Endodermal cell (in vitro differentiated cells): ENCODE measurements at regions not wholly inside any gene's neighbourhood (a gene's known extent, or its start where the extent isn't known, plus 50 kb on each side); places are given as distances from the start of the nearest gene placed in this dataset.

Experiments used
- DNase-seq: peaks from one replicate; pipeline ENCODE4 v3.0.0-alpha.2; 2017
- H3K27ac ChIP-seq: 2 replicates; pipeline ENCODE4 v1.5.1; 2013; ENCODE audit warnings: mild to moderate bottlenecking, low read depth, low read length, moderate library complexity
- H3K27me3 ChIP-seq: 2 replicates; pipeline ENCODE4 v1.6.1; 2013; ENCODE audit warnings: mild to moderate bottlenecking, low read length, moderate library complexity; ENCODE audit not compliant: insufficient read depth, control insufficient read depth, poor library complexity, severe bottlenecking
- H3K36me3 ChIP-seq: 2 replicates; pipeline ENCODE4 v1.7.0; 2013; ENCODE audit warnings: mild to moderate bottlenecking, low read length, moderate library complexity; ENCODE audit not compliant: control insufficient read depth, insufficient read depth
- H3K4me1 ChIP-seq: one replicate; pipeline ENCODE4 v1.7.0; 2013; ENCODE audit warnings: low read length; ENCODE audit not compliant: control insufficient read depth, insufficient read depth
- H3K4me3 ChIP-seq: 2 replicates; pipeline ENCODE4 v1.5.1; 2013; ENCODE audit warnings: mild to moderate bottlenecking, low read length, moderate library complexity
- H3K9ac ChIP-seq: 2 replicates; pipeline ENCODE4 v1.6.1; 2013; ENCODE audit warnings: mild to moderate bottlenecking, low read length, moderate library complexity; ENCODE audit not compliant: poor library complexity, severe bottlenecking; ENCODE audit errors: extremely low read depth
- H3K9me3 ChIP-seq: 2 replicates; pipeline ENCODE4 v1.6.1; 2013; ENCODE audit warnings: mild to moderate bottlenecking, low read length, moderate library complexity; ENCODE audit not compliant: control insufficient read depth
- H3K27ac Mint-ChIP-seq: 2 replicates; pipeline ENCODE4 v1.8.0; 2020; ENCODE audit warnings: mixed read lengths
- H3K27me3 Mint-ChIP-seq: 2 replicates; pipeline ENCODE4 v1.8.0; 2021; ENCODE audit warnings: mild to moderate bottlenecking, mixed read lengths; ENCODE audit not compliant: insufficient read depth
- H3K36me3 Mint-ChIP-seq: 2 replicates; pipeline ENCODE4 v1.8.0; 2020; ENCODE audit warnings: low read depth, mixed read lengths
- H3K4me1 Mint-ChIP-seq: 2 replicates; pipeline ENCODE4 v1.8.0; 2020; ENCODE audit warnings: mixed read lengths
- H3K4me3 Mint-ChIP-seq: 2 replicates; pipeline ENCODE4 v1.8.0; 2020; ENCODE audit warnings: mild to moderate bottlenecking, moderate library complexity, mixed read lengths
- H3K9me3 Mint-ChIP-seq: 2 replicates; pipeline ENCODE4 v1.8.0; 2020; ENCODE audit warnings: mild to moderate bottlenecking, mixed read lengths
- WGBS, 2 experiments: methylation state at CpG; one replicate each; pipeline versions ENCODE4 v1.1.5 to v1.1.7; 2013; ENCODE audit warnings: missing lambda C conversion rate in 2 of 2, mixed read lengths in 1 of 2; ENCODE audit not compliant: insufficient coverage in 1 of 2, insufficient read length in 1 of 2; 5-methylcytosine and 5-hydroxymethylcytosine counted together
- TF ChIP-seq, protein P1 (sequence below): fragments of 200-600 bp; sonication (generic); conservative IDR thresholded peaks from 2 replicates; pipeline ENCODE4 v1.5.0; 2021; ENCODE audit warnings: antibody characterized with exemption, mild to moderate bottlenecking

DNA sequence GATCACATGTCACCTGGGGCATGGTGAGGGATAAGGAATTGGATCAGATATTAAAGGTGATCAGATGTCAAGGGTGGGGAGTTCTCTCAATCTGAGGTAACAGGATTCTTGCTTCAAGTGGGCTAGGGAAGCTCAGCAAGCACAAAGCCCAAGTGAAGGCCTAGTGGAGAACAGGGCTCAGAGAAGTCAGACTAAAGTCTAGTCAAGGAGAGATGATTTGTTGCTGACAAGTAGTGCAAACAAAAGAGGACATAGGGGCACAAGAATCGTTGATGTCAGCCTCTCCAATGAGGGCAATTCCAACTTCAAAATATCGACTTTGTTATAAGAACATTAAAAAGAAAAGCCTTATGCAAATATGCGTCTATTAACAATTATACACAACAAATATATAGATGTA lies 852.8 kb upstream of the CELF2 start:
- H3K4me1 Mint-ChIP-seq = peaks cover 4% of the 10 kb centered on the region
- WGBS, 2 experiments = 67 to 70% methylated on average over 1 to 2 of the region's 3 CpGs

DNA sequence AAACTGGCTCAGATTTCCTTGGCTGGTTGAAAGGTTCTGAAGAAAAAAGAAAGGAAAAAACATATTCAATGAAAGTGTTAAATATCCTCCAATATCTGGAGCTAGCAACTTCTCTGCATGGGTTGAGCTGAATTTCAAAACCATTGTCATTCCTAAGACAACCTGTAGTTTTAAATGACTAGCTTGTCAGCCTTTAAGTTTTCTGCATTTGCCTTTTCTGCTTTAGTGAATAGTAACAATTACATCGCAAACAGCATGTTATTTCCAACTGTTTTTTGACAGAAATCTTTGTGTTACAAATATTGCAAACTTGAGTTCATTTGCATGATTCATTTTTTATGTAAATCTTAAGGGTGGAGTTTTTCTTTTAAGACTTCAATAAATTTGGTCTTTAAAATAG lies 852.3 kb upstream of the CELF2 start:
- no peaks in the 10 kb centered on the region for H3K4me1 ChIP-seq
- H3K27me3 Mint-ChIP-seq = no peaks in the 10 kb centered on the region
- no peak overlapping the region for H3K4me3 Mint-ChIP-seq
- H3K4me1 Mint-ChIP-seq = peaks cover 4% of the 10 kb centered on the region
- H3K9me3 Mint-ChIP-seq = peaks cover 29% of the 10 kb centered on the region
- peaks cover 1% of the 10 kb centered on the region for H3K36me3 Mint-ChIP-seq
- H3K27me3 ChIP-seq = no peaks in the 10 kb centered on the region
- no peak for DNase-seq
- peaks cover 28% of the 10 kb centered on the region for H3K9me3 ChIP-seq
- H3K27ac Mint-ChIP-seq = no peak overlapping the region
- 50% methylated on average over 1 of the region's 1 CpG; no CpG with 5 or more reads in 1 of the 2 experiments for WGBS, 2 experiments
- no peak overlapping the region for H3K4me3 ChIP-seq
- H3K9ac ChIP-seq = no peak overlapping the region
- H3K27ac ChIP-seq = no peak overlapping the region
- TF ChIP-seq, protein P1, sequence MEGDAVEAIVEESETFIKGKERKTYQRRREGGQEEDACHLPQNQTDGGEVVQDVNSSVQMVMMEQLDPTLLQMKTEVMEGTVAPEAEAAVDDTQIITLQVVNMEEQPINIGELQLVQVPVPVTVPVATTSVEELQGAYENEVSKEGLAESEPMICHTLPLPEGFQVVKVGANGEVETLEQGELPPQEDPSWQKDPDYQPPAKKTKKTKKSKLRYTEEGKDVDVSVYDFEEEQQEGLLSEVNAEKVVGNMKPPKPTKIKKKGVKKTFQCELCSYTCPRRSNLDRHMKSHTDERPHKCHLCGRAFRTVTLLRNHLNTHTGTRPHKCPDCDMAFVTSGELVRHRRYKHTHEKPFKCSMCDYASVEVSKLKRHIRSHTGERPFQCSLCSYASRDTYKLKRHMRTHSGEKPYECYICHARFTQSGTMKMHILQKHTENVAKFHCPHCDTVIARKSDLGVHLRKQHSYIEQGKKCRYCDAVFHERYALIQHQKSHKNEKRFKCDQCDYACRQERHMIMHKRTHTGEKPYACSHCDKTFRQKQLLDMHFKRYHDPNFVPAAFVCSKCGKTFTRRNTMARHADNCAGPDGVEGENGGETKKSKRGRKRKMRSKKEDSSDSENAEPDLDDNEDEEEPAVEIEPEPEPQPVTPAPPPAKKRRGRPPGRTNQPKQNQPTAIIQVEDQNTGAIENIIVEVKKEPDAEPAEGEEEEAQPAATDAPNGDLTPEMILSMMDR = no peak
- no peaks in the 10 kb centered on the region for H3K36me3 ChIP-seq

More for the DNA sequence above, 852.8 kb upstream of the CELF2 start:
- TF ChIP-seq, protein P1 = no peak
- no peak overlapping the region for H3K4me3 Mint-ChIP-seq
- DNase-seq = peak; percentile 35
- peaks cover 34% of the 10 kb centered on the region for H3K9me3 Mint-ChIP-seq
- H3K4me1 ChIP-seq = no peaks in the 10 kb centered on the region
- no peak overlapping the region for H3K27ac ChIP-seq
- no peak overlapping the region for H3K4me3 ChIP-seq
- no peak overlapping the region for H3K9ac ChIP-seq
- peaks cover 3% of the 10 kb centered on the region for H3K27me3 Mint-ChIP-seq
- no peaks in the 10 kb centered on the region for H3K27me3 ChIP-seq
- peaks cover 33% of the 10 kb centered on the region for H3K9me3 ChIP-seq
- H3K27ac Mint-ChIP-seq = no peak overlapping the region
- H3K36me3 ChIP-seq = no peaks in the 10 kb centered on the region
- H3K36me3 Mint-ChIP-seq = peaks cover 1% of the 10 kb centered on the region

DNA sequence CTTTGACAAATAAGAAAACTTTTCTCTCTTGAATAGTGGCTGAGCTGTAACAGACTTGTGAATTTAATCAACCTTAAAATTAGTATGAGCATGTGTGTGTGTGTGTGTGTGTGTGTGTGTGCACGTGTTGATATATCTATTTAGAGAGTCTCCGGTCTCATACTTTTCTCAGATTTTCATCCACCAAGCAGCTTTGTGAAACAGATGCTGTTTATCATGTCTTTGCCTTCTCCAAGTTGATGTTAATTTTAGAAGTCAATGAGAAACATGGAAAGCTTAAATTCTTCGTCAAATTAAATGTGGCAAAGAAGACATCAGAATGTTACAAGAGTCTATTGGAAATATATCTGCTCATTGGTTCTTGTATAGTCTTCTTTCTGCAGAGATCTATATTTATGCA lies 839.2 kb upstream of the CELF2 start:
- Histone ChIP-seq H3K27me3 (no peaks in the 10 kb centered on the region), H3K9ac (no peak overlapping the region), H3K27ac (no peak overlapping the region), H3K4me1 (no peaks in the 10 kb centered on the region), H3K4me3 (no peak overlapping the region), H3K36me3 (no peaks in the 10 kb centered on the region), H3K9me3 (no peaks in the 10 kb centered on the region)
- Mint-ChIP-seq H3K36me3 (no peaks in the 10 kb centered on the region), H3K4me1 (no peaks in the 10 kb centered on the region), H3K27ac (no peak overlapping the region), H3K27me3 (no peaks in the 10 kb centered on the region), H3K9me3 (peaks cover 4% of the 10 kb centered on the region), H3K4me3 (no peak overlapping the region)
- no peak for DNase-seq
- WGBS, 2 experiments = 78 to 89% methylated on average over 1 to 3 of the region's 3 CpGs
- TF ChIP-seq, protein P1 = no peak
